NK-92 treated with Interleukin-12 subunit alpha and Interleukin-12 subunit beta, amount 100 ng/mL, for 24 hours (cell line): ENCODE measurements at regions not wholly inside any gene's neighbourhood (a gene's known extent, or its start where the extent isn't known, plus 50 kb on each side); places are given as distances from the start of the nearest gene placed in this dataset.

Experiments
- DNase-seq: peaks from one replicate; lab custom pipeline; 2025; lab: John Stamatoyannopoulos, UW

- no peak for DNase-seq
Observed at GRCh38 chr20:62545901-62546525, 70.2 kb upstream of the GATA5 start.

GRCh38 chr20:62546606-62547005 lies 70.8 kb upstream of the GATA5 start:
- no peak for DNase-seq

- DNase-seq, result no peak
Observed at GRCh38 chr20:62547364-62547763, 71.6 kb upstream of the GATA5 start.

GRCh38 chr20:62548471-62548870 lies 72.7 kb upstream of the GATA5 start:
- no peak for DNase-seq

- no peak for DNase-seq
Observed at GRCh38 chr20:62549029-62549428, 73.2 kb upstream of the GATA5 start.

GRCh38 chr20:62549499-62550086 lies 73.8 kb upstream of the GATA5 start:
- DNase-seq, result no peak

- DNase-seq, result no peak
Observed at GRCh38 chr20:62550087-62550632, 74.4 kb upstream of the GATA5 start.

- no peak for DNase-seq
Observed at GRCh38 chr20:62551407-62552323, 75.9 kb upstream of the GATA5 start.

GRCh38 chr20:62552613-62553012 lies 76.8 kb upstream of the GATA5 start:
- no peak for DNase-seq

- DNase-seq, result no peak
Observed at GRCh38 chr20:62553136-62553837, 77.5 kb upstream of the GATA5 start.

- no peak for DNase-seq
Observed at GRCh38 chr20:62553838-62554161, 78.0 kb upstream of the GATA5 start.

- DNase-seq, result no peak
Observed at GRCh38 chr20:62554214-62554897, 78.6 kb upstream of the GATA5 start.

GRCh38 chr20:62554898-62555641 lies 79.3 kb upstream of the GATA5 start:
- DNase-seq, result no peak

GRCh38 chr20:62555642-62556420 lies 80.0 kb upstream of the GATA5 start:
- DNase-seq, result no peak

GRCh38 chr20:62557462-62557861 lies 81.7 kb upstream of the GATA5 start:
- DNase-seq, result no peak

GRCh38 chr20:62557999-62558408 lies 82.2 kb upstream of the GATA5 start:
- no peak for DNase-seq

GRCh38 chr20:62558779-62559178 lies 83.0 kb upstream of the GATA5 start:
- no peak for DNase-seq

GRCh38 chr20:62560162-62560561 lies 82.1 kb upstream of the SLCO4A1 start:
- DNase-seq, result no peak

GRCh38 chr20:62561182-62561581 lies 81.1 kb upstream of the SLCO4A1 start:
- DNase-seq, result no peak

GRCh38 chr20:62561948-62562347 lies 80.4 kb upstream of the SLCO4A1 start:
- DNase-seq, result no peak
